Cerebellar nuclear complex (tissue), 1 donor: ENCODE measurements at regions not wholly inside any gene's neighbourhood (a gene's known extent, or its start where the extent isn't known, plus 50 kb on each side); places are given as distances from the start of the nearest gene placed in this dataset.

ENCODE experiments used
- DNase-seq, 2 experiments: peaks; one replicate each; lab custom pipeline; 2025; lab: John Stamatoyannopoulos, UW

DNA sequence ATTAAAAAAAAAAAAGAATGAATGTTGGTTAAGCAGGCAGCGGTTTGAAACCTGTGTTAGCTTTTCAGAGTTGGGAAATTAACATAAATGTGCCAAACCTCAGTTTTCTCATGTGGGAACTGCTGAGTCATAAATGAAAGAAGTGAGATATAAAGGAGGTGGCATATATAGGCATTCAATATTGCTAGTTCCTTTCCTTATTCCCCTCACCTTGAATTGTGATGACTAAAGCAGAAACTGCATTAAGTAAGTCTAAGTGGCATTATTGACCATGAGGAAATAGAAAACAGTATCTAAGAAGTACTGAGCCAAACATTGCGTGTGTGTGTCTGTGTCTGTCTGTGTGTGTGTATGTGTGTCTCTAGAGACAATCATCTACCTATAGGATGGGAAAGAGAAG, 691.2 kb downstream of the TLR4 start:
- DNase-seq, result no peak

DNA sequence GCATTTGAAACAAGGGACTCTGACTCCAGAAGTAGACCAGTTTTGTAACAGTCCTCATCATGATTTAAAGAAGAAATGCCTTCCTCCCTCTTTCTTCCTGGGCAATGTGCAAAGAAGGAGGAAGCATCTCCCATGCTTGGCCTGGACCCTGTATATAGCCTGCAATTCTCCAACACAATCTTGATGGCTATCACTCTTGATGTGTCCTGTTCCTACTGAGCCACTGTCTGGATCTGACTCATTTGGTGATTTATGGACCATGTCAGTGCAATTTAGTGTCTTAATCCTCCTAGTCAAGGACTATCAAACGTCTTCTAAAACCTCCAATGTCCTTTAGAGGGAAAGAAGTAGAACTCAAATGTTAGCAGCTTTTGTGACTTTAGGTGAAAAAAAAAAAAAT, 697.3 kb downstream of the TLR4 start:
- no peak for DNase-seq

DNA sequence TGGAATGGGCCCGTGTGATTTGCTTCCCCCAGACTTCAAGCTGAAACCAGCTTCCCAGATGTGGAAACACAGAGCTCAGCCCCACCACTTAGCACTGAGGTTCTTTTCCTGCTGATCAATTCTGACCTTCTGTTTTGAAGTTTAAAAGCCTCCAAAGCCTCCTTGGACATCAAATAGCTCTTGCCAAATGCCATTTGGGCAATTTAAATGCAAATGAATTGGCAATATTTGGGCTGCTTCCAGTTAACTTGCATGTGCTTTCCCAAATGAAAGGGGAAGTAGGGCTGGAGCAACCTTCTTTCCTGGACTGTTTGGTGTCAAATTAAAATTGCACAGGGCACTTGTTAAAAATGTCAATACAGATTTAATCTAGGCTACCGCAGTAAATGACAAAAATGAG, 710.5 kb downstream of the TLR4 start:
- no peak for DNase-seq

DNA sequence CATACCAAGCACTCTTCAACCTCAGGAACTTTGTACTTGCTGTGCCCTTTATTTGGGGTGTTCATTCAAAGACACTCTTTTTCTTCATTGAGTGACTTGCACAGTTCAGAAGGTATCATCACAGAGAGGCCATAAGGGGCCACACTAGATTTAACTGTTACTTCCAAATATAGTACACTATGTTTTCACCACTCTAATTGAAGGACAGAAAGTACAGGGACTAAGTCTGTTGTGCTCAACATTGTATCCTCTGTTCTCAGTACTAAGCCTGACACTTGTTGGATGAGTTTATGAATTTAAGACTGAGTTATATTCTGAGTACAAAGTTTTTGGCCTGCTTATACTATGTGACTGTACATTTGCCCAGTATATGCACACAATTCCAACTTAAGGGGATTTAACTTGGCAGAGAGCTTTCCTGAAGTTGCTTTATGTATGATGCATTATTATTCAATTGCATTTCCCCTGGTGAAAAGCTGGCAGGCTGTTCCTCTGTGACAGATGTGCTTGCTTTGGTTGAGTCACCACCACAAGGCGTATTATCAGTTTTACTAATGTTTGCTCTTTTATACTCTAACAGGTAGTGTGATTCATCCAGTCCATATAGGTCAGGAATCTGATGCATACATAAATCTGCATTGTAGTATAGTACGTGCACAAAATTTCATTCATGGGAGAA, 714.8 kb downstream of the TLR4 start:
- no peak for DNase-seq

DNA sequence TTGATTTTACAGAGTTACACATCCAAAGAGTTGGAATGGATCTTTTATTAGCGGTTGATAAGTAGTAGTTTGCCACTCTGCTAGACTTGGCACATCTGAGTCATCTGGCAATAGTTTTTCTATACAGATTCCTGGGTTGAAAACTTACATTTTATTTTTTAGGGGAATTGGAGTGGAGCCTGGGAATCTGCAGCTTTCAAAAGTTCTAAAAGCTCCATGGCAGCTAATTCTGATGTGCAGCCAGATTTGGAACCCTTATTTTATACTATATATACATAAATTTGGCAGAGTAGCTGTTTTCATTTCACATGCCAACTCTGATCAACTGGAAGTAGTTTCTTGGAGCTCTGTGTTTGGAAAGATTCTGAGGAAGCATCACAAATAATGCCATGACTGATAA, 715.5 kb downstream of the TLR4 start:
- DNase-seq, result no peak

DNA sequence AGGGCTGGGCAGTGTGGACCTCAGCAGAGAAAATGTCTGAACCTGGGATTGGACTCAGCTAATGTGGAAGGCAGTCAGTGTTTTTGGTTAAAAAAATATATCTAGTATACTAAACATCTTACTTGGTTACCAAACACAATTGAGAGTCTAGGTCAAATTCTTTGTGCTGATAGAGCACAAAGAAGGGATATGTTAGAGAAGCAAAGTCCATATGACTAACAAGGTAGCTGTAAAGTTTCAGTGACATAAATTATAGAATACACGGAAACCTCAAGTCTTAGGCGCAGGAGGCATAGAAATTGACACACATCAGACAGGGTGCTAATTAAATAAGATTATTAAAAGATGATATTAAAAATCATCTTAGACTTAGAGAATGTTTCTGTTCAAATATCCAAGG, 718.3 kb downstream of the TLR4 start:
- DNase-seq, result no peak

DNA sequence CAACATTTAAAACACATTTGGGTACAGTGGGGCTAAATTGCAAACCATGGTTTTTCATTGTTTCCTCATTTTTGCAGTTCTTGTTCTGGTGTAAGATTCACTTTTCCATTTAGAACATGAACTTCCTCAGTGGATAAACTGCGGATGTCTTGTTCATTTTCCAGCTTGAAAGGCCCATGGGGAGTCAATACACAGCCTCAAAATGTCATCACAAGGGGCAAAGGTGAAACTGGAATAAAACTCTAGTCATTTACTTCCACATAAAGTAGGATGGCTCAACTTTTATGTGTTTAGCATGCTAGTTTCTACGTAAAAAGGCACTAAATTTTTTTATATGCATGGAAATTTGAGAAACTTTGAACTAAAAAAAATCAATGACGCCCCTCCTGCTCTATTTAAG, 718.8 kb downstream of the TLR4 start:
- no peak for DNase-seq

DNA sequence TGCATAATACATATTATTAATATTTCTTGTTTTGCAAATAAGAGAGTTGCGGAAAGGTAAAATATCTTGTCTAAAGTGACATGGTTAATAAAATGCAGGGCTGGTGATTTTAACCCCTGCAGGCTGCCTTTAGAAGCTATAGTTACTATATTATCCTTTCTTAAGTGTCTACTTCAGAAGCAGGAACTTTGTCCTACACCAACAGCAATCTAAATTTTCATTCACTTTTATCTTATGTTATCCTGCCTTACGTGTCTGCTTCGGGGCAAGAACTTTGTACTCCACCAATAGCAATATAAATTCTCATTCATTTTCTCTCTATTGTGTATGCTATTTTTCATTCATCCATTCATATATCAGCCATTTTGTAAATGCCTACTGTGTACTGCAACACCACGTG, 719.5 kb downstream of the TLR4 start:
- DNase-seq, result no peak

DNA sequence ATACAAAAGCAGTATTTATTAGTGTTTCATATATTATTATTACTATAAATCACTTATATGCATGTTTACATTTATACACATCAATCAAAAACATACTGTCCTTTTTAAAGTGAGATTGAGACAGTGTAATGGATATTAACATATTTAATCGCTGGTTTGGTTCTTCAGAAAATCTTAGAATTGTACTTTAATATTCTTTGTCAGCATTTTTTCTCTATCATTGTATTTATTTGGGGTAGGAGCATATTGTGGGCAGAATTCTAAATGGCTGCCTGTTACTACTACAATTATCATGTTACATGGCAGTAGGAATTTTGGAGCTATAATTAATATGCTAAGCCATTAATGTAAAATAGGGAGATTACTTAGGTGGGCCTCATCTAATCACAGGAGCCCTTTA, 722.6 kb downstream of the TLR4 start:
- no peak for DNase-seq

DNA sequence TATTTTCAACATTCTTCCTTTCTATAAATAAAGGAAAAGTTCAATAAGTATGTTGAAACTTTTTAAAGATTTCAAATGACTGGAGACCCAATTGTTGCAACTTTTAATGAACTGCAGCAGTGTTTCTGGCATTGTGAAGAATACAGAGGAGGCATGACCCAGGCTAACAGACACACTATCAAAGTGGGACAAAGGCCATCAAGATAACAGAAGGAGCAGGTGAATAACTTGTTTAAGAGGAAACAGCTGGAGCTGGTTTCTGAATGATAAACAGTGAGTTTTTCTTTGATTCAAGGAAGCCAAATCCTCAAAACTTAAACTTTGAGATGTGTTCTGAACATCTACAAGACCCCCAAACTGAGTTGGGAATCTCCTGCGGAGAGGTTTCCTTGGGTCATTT, 734.6 kb downstream of the TLR4 start:
- no peak for DNase-seq

DNA sequence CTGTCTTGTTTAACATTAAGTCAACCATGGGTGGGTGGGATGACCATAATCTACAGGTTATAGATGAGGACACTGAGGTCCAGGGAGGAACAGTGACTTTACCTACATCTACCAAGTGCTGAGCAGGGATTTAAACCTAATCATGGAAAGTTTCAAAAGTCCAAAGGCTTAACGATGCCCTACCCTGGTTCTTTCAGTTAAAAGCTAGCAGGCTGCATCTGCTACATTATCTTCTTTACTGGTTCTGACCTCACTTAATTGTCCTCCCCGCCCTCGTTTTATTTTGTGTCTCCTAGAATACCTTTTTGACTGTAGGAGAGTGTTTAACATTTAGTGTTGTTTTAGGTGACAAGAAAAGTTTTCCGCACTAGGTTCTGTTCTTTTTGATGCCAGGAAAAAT, 735.2 kb downstream of the TLR4 start:
- no peak for DNase-seq

DNA sequence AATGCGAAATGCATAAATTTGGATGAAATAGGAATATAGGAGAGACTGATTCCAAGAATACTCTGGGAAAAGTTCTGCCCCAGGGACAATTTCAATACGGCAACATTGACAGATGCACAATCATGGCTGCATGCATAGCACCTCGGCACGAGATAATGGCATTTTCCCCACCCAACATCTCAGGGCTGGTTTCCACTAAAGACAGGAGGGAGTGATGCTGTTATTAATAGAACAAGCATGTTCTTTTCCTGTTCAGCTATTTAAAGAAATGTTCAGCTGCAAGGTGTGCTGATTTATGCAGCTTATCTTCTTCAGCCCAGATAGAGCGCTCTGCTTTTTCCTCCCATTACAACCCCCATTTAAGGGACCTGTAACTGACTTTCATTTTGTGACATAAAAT, 740.2 kb downstream of the TLR4 start:
- DNase-seq, result peak in 1 of 2 experiments; percentile 34

DNA sequence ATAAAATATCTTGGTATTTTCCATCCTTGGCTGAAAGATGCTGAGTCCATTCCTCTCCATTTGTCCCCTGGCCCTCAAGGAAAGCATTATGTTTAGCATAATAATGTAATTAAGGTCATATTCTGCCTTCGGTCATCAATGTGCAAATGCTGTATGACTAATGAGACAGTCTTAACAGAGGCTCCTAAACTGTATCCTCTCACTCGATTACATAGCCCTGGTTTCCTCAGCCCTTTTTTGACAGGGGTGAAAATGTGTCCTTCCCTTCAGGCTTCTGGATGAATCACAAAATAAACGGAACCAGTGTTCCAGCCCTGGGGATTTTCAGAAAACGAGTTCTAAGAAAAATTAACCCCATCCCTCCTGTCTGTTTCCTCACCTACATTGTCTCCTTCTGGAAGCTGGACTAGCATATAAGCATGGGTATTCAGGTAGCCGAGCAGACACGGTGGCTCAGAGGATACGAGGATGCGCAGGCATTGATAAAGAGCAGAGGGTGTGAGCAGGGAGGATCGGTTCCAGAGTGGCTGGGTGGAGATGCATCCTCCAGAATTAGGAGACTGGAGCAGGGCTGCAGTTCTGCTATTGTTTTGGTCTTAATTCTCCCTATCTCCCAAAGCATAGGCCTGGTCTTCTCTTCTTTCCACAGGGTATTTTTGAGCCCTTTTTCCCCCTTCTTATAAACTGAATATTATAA, 742.9 kb downstream of the TLR4 start:
- DNase-seq, result peak in 1 of 2 experiments; percentile 36

DNA sequence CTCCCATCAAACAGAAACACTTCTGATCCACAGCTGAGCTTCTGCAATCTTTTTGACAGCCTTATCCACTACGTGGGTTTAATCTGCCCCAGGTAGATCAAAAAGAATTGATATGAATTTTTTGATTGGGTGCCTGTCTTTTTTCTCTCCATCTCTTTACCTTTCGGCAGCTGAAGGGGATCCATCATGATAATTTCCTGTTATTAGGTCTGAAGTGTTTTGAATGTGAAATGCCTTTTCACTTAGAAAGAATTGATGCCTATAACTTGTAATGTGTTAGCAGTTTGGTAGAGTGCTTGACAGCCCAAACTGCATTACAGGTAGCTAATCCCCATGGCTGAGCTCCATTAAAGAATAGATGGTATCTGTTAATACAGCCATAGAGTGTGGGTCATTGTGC, 745.4 kb downstream of the TLR4 start:
- no peak for DNase-seq

DNA sequence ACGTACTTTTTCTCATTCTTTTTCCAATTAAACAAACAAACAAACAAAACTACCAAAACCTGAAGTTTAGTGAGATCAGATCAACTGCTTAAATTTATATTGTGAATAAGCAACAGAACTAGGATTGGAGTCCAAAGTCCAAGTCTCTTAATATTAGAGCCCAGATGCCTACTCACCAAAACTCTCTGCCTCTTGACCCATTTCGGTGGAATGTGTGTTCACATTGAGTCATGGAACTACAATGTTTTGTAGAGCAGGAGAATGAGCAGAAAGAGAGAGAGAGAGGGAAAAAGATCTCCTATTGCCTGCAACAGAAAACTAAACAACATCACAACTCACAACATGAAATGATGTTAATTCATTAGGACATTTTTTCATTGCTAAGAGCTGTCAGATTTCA, 751.1 kb downstream of the TLR4 start:
- no peak for DNase-seq

DNA sequence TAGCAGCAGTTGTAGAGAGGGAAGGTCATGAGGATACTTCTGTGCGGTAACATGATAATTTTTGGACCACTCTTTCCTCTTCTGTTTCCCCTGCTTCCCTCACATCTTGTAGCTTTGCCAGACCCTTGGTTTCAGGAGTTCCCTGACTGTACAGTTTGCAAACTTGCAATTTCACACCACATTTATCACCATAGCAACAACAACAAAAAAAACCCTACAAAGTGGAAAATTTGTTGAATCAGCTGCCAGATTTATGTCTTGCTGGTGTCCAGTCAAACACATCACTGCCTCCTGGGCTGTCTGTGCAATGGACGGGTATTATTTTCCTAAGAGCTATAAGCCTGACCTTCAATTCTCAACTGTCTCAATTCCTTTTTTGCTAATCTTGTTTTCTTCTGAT, 751.6 kb downstream of the TLR4 start:
- DNase-seq, result no peak

DNA sequence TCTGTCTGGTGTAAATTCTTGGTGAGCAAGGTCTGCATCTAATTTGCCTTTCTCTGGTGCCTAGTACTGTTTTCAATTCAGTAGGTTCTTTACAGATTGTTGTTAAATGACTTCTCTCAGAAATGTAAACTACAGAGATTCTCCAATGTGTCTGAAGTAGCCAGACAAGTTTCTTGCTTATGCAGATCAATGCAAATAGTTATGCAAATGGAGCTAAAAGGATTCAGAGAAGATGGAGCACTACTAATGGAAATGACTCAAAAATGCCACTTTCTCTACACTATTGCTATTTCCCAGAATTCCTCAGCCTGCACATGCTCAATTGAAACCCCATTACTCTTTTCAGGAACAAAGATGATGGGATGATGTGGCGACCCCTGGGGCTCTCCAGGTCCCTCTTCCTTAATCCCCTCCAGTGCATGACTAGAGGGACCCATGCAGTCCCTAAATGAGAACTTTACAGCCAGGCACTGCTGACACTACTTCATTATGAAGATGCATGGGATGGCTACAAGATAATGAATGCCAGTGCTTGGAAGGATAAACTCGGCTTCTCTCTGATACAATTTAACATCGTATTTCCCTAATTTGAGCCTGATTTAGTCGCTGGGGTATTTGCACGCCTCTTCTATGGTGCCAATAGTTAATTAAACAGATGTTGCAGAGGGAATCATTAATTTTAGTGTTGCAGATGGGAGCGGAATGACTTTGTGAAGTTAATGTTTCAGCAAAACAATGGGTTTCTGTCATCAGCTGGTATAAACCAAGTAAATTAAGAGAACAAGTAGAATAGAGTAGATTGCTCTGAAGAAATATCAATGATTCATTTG, 753.2 kb downstream of the TLR4 start:
- no peak for DNase-seq

DNA sequence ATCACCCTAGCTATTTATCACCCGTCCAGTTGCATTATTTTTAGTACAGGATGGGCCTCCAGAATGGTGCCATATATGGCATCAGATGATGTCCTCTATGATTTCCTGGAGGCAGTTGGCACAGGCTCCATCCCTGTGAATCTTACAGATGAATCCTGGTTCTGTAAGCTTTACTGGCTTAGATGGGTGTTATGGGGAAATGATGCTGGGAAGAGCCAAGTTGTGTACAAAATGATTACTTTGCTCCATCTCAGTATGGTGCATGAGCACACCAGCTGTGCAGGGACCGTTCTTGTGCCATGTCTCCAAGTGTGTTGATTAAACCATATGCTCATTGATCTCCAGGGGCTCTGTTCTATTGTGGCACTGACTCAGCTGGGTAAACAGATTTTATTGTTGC, 755.7 kb downstream of the TLR4 start:
- DNase-seq, result peak; percentile 85 to 92

DNA sequence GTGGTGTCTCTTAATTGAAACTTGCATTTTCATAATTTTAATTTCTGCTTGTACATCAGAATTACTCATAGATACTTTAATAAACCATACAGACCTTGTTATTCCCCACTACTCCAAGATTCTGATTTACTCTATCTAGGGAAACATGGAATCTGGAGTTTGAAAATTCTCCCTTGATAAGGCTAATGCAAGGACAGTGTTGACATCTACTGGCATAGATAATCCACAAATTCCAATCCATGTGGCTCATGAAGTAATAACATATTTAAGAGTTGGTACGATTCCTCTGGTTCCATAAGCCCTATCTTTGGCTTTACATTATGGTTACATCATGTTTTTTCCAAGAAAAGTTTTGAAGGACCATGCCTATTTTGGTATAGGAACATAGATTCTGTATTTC, 759.2 kb downstream of the TLR4 start:
- no peak for DNase-seq

DNA sequence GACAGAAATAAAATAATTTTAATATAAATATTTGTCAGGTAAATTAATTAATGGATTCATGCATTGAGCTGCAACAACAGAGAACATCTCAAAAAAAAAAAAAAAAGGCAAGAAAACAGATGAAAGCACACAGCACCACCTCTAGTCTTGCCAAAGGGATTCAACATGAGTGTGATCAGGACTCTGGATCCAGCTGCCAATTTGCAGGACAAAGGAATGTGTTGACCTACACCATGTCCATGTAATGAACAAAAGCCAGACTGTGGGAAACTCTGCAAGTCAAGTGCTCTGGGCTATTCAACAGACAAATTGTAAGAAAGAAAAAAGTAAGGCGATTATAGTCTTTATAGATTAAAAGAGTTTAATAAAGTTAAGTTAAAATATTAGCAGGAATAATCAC, 769.3 kb downstream of the TLR4 start:
- no peak for DNase-seq

DNA sequence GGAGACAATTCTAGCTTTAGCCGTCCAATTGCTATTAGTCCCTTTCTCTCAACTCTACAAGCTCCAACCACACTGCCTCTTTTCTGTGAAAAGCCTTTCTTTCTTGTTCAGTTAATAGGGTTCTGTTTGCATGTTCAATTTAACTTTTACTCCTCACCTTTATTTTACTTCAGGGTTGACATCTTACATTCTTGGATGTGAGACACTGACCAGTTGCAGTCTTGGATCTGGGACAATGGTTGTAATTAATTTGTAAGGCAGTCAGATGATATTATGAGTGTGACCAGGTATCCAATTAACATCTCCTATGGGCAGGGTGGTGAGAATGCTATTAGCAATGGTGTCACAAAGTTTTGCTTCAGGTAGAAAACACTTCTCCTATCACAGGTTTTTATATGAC, 774.5 kb downstream of the TLR4 start:
- DNase-seq, result no peak

DNA sequence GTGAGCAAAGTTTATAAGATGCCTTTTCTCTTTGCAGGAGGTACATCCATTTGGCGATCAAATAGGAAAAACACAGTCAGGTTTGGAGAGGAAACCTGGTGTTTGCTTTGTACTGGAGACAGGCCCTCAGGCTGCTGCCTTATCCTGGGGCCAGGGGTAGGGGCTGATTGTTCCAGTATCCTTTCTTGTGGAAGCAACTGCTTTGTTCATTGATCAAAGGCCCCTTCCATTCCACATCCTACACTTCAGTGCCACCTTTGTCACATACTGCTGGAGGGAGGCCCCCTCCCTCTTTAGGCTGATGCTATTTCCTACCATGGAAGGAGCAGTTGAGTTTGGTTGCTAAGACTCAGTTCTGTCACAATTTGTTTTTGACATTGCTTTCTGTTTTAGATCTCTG, 778.1 kb downstream of the TLR4 start:
- DNase-seq, result no peak

DNA sequence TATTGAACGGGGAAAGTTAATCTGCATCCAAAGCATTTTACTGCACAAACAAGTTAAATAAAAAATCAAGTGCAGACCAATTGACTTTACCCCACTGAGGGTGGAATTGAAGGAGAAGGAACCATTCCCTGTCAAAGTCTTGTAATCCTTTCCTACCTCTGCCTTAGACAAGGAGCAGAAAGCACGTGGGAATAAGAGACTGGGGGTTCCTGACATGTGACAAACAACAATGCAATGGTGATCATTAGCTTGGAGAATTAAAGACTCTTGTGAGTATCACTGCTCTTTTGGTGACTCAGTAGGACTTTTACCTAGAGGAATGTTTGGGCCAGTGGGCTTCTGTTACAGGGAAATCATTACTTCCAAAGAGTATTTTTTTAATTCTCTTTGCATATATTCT, 779.5 kb downstream of the TLR4 start:
- no peak for DNase-seq
